GM19452 (cell line): ENCODE measurements at regions not wholly inside any gene's neighbourhood (a gene's known extent, or its start where the extent isn't known, plus 50 kb on each side); places are given as distances from the start of the nearest gene placed in this dataset.

Source experiments
- ATAC-seq: cut with Tn5 transposase; IDR thresholded peaks from one replicate; pipeline ENCODE4 v1.9.1; 2021; ENCODE audit not compliant: unreplicated experiment

- no peak for ATAC-seq
Observed at GRCh38 chr1:229883504-229884200, 183.4 kb upstream of the GALNT2 start.

- no peak for ATAC-seq
Observed at GRCh38 chr1:229884765-229885164, 182.3 kb upstream of the GALNT2 start.

GRCh38 chr1:229885568-229886495 lies 181.2 kb upstream of the GALNT2 start:
- no peak for ATAC-seq

GRCh38 chr1:229886636-229887035 lies 180.4 kb upstream of the GALNT2 start:
- ATAC-seq = no peak

GRCh38 chr1:229887043-229887822 lies 179.8 kb upstream of the GALNT2 start:
- no peak for ATAC-seq

- no peak for ATAC-seq
Observed at GRCh38 chr1:229888157-229888556, 178.9 kb upstream of the GALNT2 start.

GRCh38 chr1:229888561-229889001 lies 178.5 kb upstream of the GALNT2 start:
- ATAC-seq = no peak

GRCh38 chr1:229889031-229889517 lies 178.0 kb upstream of the GALNT2 start:
- ATAC-seq = no peak

- no peak for ATAC-seq
Observed at GRCh38 chr1:229891227-229891626, 175.8 kb upstream of the GALNT2 start.

GRCh38 chr1:229892515-229893117 lies 174.4 kb upstream of the GALNT2 start:
- ATAC-seq = no peak

GRCh38 chr1:229893762-229894444 lies 173.1 kb upstream of the GALNT2 start:
- no peak for ATAC-seq

GRCh38 chr1:229894532-229894931 lies 172.5 kb upstream of the GALNT2 start:
- ATAC-seq = no peak

- no peak for ATAC-seq
Observed at GRCh38 chr1:229895605-229896004, 171.4 kb upstream of the GALNT2 start.

GRCh38 chr1:229896306-229896705 lies 170.7 kb upstream of the GALNT2 start:
- no peak for ATAC-seq

GRCh38 chr1:229896861-229897260 lies 170.2 kb upstream of the GALNT2 start:
- ATAC-seq = no peak

GRCh38 chr1:229897501-229897900 lies 169.5 kb upstream of the GALNT2 start:
- ATAC-seq = no peak

- no peak for ATAC-seq
Observed at GRCh38 chr1:229900220-229900619, 166.8 kb upstream of the GALNT2 start.

GRCh38 chr1:229905031-229905545 lies 161.9 kb upstream of the GALNT2 start:
- ATAC-seq = no peak

- no peak for ATAC-seq
Observed at GRCh38 chr1:229905652-229906051, 161.4 kb upstream of the GALNT2 start.
